GM18526 (cell line): ENCODE measurements at regions not wholly inside any gene's neighbourhood (a gene's known extent, or its start where the extent isn't known, plus 50 kb on each side); places are given as distances from the start of the nearest gene placed in this dataset.

Experiments used
- POLR2A ChIP-seq: IDR thresholded peaks from 3 replicates; pipeline ENCODE4 v1.6.1; 2011; ENCODE audit not compliant: insufficient read length; ENCODE audit errors: extremely low read depth

DNA sequence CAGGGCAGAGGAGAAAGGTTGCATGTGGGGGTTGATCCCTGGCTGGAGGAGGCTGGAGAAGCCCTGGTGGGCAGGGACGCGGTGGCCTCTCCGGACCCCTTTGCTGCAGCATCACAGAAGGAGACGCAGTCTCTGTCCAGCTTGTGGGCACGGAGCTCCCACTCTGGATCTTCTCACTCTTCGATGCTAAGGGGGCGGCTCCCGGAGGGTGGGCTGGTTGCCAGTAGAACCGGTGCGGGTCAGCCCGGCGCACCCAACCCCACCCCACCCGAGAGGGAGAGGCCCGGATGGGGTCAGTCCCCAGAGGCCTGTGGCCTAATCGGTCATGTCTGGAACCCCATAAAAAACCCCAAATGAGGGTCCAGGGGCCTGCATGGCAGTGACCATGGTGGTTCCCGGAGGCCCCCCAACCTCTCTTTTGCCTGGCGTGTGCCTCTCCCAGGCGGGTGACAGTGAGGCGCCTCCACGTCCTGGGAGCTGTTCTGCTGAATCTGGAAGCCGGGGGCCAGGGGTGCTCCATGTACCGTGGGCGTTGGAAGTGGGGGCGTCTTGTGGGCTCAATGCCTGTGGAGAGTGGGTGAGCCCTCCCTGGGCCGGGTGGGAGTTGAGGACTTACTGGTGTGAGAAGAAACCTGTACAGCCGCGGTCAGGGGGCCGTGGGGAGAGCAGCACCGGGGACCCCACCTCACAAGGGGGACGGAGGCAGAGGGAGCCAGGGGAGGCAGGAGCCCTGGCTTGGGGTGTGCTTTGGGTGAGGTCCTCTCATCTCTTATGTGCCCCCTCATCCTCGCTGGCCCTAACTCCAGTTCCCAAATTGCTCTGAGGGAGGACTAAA lies 79.6 kb downstream of the RTP5 start:
- no peak for TF ChIP-seq POLR2A

DNA sequence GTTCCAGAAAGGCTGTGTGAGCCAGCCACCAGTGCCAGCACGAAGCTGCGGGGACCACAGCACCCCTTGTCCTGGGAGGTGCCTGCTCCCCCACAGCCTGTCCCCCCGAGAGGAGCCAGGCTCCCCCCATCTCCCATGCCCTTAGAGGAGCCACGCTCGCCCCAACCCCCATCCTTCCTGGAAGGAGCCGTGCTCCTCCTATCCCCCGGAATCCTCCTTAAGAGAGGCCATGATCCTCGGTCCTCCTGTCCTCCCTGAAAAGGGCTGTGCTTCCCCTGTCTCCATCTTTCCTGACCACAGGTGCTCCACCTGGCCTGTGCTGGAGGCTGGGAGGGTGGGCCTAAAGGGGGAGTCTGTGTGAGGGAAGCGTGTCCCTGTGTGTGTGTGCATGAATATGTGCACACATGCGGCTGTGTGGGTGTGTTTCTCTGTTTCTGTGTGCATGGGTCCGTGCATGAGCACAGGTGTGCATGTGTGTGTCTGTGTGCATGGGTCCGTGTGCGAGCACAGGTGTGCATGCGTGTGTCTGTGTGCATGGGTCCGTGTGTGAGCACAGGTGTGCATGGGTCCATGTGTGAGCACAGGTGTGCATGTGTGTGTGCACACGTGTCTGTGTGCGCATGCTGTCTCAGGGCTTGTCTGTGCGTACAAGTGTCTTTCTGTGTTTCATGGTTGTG lies 80.3 kb downstream of the RTP5 start:
- TF ChIP-seq POLR2A: no peak

DNA sequence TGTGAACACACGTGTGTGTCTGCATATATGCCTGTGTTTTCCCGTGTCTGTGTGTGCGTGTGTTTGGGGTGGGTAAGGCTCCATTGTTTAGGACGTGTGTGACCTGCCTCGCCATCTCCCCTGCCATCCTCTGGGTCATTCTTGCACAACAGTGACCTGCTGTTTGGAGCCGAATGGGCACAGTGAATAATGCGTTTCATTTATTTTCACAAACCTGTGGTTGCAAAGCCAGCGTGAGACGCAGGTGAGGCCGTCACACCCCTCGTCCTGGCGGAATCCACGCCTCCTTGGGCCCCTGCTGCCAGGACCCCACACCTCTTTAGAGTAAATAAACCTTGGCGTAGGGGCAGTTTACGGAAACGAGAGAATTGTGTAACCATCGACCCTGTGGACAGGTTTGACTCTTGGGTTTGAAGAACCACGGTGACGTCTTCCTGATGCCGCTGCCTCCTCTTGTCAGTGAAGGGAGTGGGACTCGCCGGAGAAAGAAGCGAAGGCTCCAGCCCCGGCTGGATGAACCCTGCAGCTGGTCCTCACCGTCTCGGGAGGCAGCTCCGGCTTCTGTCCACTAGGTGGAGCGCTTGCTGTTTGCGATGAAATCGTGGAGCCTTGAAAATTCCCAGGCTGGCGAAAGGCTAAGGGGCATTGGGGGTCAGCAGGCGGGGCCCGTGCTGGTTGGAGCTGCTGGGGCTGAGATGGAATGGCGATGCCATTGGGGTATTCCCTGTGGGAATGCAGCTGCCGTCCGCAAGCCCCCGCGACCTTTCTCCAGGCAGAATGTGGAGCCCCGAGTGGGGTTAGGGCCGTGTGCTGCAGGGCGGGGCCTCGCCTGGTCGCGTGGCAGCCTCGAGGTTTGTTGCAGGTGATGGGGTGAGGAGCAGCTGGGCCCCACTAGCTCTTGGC lies 81.1 kb downstream of the RTP5 start:
- no peak for TF ChIP-seq POLR2A

DNA sequence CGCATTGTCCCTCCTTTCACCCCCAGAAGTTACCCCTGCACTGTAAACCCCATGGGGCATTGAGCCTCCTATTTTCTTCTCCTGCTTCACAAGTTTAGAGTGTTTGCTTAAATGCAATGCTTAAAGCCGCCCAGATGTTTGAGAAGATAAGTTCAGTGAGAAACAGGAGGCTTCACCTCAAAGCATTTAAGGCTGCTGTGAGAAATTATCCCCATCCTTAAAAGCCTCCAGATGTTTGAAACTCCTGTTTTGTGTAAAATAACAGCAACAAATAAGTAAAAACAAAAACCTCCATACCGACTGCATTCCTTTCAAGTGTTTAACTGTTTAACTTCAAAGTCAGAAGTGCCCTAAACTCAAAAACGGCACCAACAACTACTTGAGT lies 81.8 kb downstream of the RTP5 start:
- no peak for TF ChIP-seq POLR2A

DNA sequence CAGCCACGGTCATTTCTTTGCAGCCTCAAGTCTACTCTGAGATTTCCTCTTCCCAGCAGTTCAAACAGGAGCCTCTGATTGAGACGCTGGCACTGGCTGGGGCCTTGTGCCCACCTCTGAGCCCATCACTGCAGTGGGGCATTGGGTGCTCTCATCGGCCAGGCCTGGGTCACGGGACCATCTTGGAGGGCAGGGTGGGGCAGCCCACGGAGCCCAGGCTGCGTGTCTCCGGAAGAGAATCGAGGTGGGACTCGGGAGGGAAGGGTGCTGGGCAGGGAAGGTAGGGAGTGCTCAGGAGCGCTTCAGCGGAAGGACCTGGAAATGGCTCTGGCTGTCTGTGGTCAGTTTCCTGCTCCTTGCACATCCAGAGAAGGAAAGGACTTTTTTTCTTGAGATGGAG lies 82.4 kb downstream of the RTP5 start:
- TF ChIP-seq POLR2A: no peak

DNA sequence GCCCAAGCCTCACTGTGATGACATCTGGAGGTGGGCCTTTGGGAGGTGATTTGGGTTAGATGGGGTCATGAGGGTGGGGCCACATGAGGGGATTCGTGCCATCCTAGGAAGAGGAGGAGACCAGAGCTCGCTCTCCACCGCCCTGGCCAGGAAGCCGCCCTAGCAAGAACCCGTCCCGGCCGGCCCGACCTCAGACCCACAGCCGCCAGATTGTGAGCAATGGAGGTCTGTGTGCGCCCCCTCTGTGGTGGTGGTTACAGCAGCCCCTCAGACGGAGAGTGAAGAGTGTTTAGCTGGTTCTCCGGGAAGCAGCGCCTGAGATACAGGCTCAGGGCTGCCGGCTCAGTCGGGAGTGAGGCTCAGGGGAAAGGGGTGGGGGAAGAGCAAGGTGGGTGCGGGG lies 83.3 kb downstream of the RTP5 start:
- no peak for TF ChIP-seq POLR2A

DNA sequence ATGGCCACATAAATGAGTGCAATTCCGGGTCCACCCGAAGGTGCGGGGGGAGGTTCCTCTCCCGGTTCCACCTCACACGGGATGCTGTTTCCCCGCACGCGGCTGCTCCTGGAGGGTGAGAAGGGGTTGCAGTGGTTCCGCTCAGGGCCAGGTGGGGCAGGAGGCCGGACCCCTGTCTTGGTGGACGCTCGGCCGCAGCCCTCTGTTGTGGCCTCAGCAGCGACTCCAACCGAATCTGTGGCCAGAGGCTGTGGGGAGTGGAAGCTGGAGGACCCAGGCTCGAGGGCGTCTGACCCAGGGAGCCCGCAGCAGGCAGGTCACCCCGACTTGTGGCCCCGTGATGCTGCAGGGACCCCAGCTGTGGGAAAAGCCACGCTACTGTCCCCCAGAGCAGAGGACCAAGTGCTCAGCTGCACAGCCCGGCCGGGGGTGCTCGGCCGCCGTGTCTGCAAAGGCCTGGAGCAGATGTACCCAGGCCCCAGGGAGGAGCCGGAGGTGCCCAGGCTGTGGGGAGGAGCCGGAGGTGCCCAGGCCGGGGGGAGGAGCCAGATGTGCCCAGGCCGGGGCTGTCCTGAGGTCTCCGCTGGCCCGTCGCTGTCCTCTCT lies 83.9 kb downstream of the RTP5 start:
- no peak for TF ChIP-seq POLR2A

DNA sequence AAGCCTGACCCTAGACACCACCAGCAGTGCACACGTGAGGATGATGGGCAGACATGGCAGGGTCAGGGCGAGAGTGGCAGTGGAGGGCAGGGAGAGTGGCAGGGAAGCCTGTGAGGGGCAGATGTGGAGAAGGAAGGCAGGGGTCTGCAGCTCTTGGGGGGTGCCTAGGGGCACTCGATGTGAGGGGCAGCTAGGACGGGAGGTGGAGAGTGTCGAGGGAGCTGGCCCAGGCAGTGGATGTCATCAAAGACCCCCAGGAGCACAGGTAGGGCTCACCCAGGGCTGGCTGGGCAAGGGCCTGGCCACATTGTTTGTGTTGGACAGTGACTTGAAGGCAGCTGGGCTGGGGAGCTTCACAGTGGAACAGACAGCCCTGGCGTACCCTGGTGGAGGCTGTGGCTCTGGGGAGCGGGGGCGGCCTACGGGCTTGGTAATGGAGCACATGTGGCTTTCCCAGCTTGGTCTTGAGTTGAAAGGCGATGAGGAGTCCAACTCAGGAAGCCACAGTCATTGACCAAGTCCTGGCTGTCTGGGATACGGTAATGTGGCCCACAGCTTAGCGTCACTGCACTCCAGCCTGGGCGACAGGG lies 87.1 kb downstream of the RTP5 start:
- TF ChIP-seq POLR2A: no peak

DNA sequence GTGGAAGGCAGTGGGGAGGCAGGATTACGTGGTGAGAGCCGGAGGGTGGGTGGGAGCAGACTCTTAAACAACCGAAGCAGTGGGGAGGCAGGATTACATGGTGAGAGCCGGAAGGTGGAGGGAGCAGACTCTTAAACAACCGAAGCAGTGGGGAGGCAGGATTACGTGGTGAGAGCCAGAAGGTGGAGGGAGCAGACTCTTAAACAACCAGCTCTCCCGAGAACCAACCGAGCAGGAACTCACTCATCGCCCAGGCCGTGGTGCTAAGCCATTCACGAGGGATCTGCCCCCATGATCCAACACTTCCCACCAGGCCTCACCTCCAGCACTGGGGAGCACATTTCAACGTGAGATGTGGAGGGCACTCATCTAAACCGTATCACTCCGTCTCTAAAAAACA lies 87.7 kb downstream of the RTP5 start:
- no peak for TF ChIP-seq POLR2A

DNA sequence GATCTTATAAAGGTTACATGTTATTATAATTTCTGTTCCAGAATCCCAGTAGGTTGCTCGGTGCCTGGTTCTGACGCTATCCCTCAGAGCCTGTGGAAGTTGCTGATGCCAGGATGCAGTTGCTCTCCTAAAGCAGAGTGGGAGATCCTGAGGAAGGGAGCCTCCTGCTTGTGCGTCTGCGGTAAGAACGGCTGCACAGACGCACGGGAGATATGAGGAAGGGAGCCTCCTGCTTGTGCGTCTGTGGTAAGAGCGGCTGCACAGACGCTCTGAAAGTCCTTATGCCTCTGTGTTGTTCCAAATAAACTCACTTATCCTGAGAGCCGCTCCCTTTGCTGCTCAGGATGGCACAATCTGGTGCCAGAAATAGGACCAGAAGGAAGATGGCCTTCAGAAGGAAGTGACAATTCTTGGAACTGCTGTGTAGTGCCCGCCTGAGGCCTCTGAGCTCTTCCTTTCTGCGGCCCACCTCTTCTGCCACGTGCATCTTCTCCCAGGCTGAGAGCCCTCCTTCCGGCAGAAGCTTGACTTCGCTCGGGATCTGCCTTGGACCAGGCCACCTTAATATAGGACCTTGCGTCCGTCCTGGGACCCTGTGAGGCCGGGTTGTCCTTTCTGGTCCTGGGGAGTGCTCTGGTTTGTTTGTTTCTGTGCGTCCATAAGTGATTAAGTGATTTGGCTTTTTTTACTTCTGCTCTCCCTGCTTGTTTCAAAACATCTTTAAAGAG lies 89.5 kb downstream of the RTP5 start:
- TF ChIP-seq POLR2A: no peak

DNA sequence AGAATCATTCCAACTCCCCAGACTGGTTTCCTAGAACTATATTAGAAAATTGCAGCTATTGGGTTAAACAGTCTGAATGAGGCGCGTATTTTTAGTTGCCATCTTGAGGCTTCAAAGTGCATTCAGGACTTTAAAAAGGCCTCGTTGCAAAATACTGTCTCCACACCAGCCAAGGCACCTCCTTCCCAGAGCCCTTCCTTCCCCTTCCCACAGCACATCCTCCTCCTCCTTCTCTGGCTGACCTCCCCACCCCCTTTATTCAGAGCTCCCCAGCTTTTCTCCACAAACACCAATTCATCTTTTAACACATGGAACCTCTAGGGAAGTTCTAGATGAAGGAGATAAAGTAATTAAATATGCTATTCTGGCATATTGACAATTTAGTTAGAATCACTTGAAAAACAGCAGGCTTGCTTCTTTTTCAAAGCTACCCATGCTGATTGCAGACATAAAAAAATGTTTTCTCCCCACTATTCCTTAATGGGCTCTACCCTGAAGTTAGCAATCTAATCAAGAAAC lies 90.3 kb downstream of the RTP5 start:
- TF ChIP-seq POLR2A: no peak

DNA sequence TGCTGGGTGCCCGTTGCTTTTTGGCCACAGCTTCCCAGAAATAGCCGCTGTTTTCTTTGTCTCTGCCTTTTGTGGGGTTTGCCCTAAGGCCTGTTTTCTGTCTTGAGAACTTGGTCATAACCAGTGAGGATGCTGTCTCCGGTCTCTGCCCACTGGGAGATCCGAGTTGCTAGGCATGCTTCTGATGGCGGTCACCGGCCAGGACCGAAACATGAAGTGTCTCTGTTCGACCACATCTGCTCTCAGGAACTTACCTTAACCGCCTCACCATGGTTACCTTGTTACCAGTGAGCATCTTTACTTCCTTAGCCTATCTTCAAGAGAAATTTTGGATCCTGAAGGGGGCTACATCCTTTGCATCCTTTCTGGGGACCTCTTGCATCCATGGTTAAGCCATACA lies 91.9 kb downstream of the RTP5 start:
- no peak for TF ChIP-seq POLR2A

DNA sequence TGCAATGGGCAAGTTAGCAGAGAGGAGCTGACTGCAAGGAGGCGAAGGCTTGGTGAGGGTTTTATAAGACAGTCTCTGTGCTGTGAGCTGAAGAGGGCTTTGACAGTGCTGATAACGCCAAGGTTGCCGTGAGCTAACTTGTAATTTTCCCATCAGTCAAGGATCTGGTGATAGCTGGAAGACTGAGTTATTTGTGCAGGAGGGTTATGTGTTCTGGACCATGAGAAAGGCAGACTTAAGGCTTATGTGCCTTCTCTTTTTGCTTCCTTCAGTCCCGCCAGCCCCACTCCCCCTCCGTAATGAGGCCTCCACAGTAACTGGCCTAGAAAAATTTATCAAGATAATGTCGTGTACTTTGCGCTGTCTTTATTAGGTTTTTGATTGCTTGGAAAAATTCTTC lies 94.6 kb downstream of the RTP5 start:
- no peak for TF ChIP-seq POLR2A

DNA sequence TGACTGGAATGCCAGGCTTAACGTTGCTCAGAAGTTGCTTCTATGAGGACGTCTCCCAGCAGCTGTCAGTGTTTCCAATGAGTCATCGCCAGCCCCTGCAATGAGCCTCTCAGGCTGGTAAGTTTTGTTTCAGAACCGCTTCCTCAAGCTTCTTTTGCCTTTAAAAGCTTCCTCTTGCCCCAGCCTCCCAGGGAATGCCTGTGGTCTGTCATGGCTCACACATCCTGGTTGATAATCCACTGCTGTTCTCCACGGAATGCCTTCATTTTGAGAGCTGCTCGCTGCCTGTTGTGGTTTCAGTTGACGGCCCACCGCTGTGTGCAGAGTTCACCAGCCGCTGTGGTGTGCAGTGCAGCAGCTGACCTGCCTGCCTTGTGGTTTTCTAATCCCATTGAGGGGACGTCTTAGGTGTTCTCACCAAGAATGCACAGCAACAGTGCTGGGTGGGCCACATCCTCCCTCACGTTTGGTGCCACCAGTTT lies 96.4 kb downstream of the RTP5 start:
- no peak for TF ChIP-seq POLR2A
